H9 (cell line): ENCODE measurements at regions not wholly inside any gene's neighbourhood (a gene's known extent, or its start where the extent isn't known, plus 50 kb on each side); places are given as distances from the start of the nearest gene placed in this dataset.

Experiments
- DNase-seq: peaks from one replicate; pipeline ENCODE4 v3.0.0-alpha.2; 2017
- H2AFZ ChIP-seq: one replicate; pipeline ENCODE4 v1.6.1; 2013; ENCODE audit warnings: mild to moderate bottlenecking, low read length, control low read depth, moderate library complexity
- H2AK5ac ChIP-seq: 2 replicates; pipeline ENCODE4 v1.6.1; 2013; ENCODE audit warnings: low read length, control low read depth, mixed read lengths; ENCODE audit not compliant: insufficient read length
- H2BK120ac ChIP-seq: one replicate; pipeline ENCODE4 v1.6.1; 2013; ENCODE audit warnings: low read depth, mild to moderate bottlenecking, low read length, control low read depth, inconsistent platforms; ENCODE audit not compliant: poor library complexity, severe bottlenecking
- H2BK12ac ChIP-seq: 2 replicates; pipeline ENCODE4 v1.6.1; 2013; ENCODE audit warnings: low read length, control low read depth, mixed read lengths, low read depth; ENCODE audit not compliant: insufficient read length
- H2BK15ac ChIP-seq: 2 replicates; pipeline ENCODE4 v1.6.1; 2013; ENCODE audit warnings: low read depth, low read length, control low read depth
- H2BK20ac ChIP-seq: one replicate; pipeline ENCODE4 v1.6.1; 2013; ENCODE audit warnings: low read depth, mild to moderate bottlenecking, low read length, control low read depth, inconsistent platforms; ENCODE audit not compliant: poor library complexity, severe bottlenecking
- H2BK5ac ChIP-seq: 2 replicates; pipeline ENCODE4 v1.6.1; 2013; ENCODE audit warnings: low read length, control low read depth, mixed read lengths; ENCODE audit not compliant: insufficient read length
- H3K14ac ChIP-seq: 2 replicates; pipeline ENCODE4 v1.6.1; 2013; ENCODE audit warnings: low read length, control low read depth; ENCODE audit not compliant: insufficient read depth
- H3K18ac ChIP-seq: 2 replicates; pipeline ENCODE4 v1.6.1; 2013; ENCODE audit warnings: low read depth, mild to moderate bottlenecking, mixed read lengths, low read length, control low read depth; ENCODE audit not compliant: insufficient read length
- H3K23ac ChIP-seq: 2 replicates; pipeline ENCODE4 v1.6.1; 2013; ENCODE audit warnings: low read length, control low read depth, mixed read lengths, low read depth; ENCODE audit not compliant: insufficient read length
- H3K23me2 ChIP-seq: 2 replicates; pipeline ENCODE4 v1.6.1; 2013; ENCODE audit warnings: low read depth, mild to moderate bottlenecking, mixed read lengths, low read length, control low read depth; ENCODE audit not compliant: insufficient read length, poor library complexity, severe bottlenecking
- H3K27ac ChIP-seq: 2 replicates; pipeline ENCODE4 v1.5.1; 2013; ENCODE audit warnings: low read length, control low read depth, mixed read lengths, low read depth; ENCODE audit not compliant: insufficient read length
- H3K27me3 ChIP-seq: 2 replicates; pipeline ENCODE4 v1.6.1; 2013; ENCODE audit warnings: low read length, control low read depth, inconsistent platforms; ENCODE audit not compliant: insufficient read depth
- H3K4ac ChIP-seq: 2 replicates; pipeline ENCODE4 v1.6.1; 2013; ENCODE audit warnings: low read depth, mild to moderate bottlenecking, control low read depth, inconsistent platforms, low read length, moderate library complexity
- H3K4me1 ChIP-seq: 2 replicates; pipeline ENCODE4 v1.6.1; 2013; ENCODE audit warnings: low read length, control low read depth, inconsistent platforms; ENCODE audit not compliant: insufficient read depth
- H3K4me2 ChIP-seq: 2 replicates; pipeline ENCODE4 v1.6.1; 2013; ENCODE audit warnings: low read length, control low read depth, mixed read lengths; ENCODE audit not compliant: insufficient read length, insufficient read depth
- H3K56ac ChIP-seq: 2 replicates; pipeline ENCODE4 v1.6.1; 2013; ENCODE audit warnings: low read depth, mild to moderate bottlenecking, mixed read lengths, low read length, control low read depth; ENCODE audit not compliant: insufficient read length
- H3K79me1 ChIP-seq: 2 replicates; pipeline ENCODE4 v1.6.1; 2013; ENCODE audit warnings: low read depth, mild to moderate bottlenecking, moderate library complexity, low read length, control low read depth, inconsistent platforms; ENCODE audit not compliant: insufficient read depth, poor library complexity, severe bottlenecking
- H3K79me2 ChIP-seq: 2 replicates; pipeline ENCODE4 v1.6.1; 2013; ENCODE audit warnings: low read length, control low read depth, inconsistent platforms; ENCODE audit not compliant: insufficient read depth
- H3K9ac ChIP-seq: 2 replicates; pipeline ENCODE4 v1.6.1; 2013; ENCODE audit warnings: low read length, control low read depth, mixed read lengths; ENCODE audit not compliant: insufficient read length; ENCODE audit errors: extremely low read depth
- H3K9me3 ChIP-seq: one replicate; pipeline ENCODE4 v1.6.1; 2013; ENCODE audit warnings: low read depth, low read length, inconsistent platforms; ENCODE audit not compliant: control insufficient read depth
- H3T11ph ChIP-seq: one replicate; pipeline ENCODE4 v1.6.1; 2013; ENCODE audit warnings: mild to moderate bottlenecking, low read length, control low read depth, inconsistent platforms
- H4K20me1 ChIP-seq: one replicate; pipeline ENCODE4 v1.6.1; 2013; ENCODE audit not compliant: control insufficient read depth, insufficient read length, insufficient read depth
- H4K5ac ChIP-seq: 2 replicates; pipeline ENCODE4 v1.6.1; 2013; ENCODE audit warnings: low read depth, mild to moderate bottlenecking, mixed read lengths, low read length, control low read depth; ENCODE audit not compliant: insufficient read length
- H4K8ac ChIP-seq: replicated peaks from 2 replicates; pipeline ENCODE4 v1.6.1; 2013; ENCODE audit warnings: low read length, control low read depth, mixed read lengths, low read depth; ENCODE audit not compliant: insufficient read length
- H4K91ac ChIP-seq: 2 replicates; pipeline ENCODE4 v1.6.1; 2013; ENCODE audit warnings: low read depth, mild to moderate bottlenecking, moderate library complexity, mixed read lengths, low read length, control low read depth; ENCODE audit not compliant: insufficient read length
- H3K27ac Mint-ChIP-seq, 3 experiments: 2 replicates in 2 of 3; 3 replicates in 1 of 3; pipeline ENCODE4 v1.8.0; 2020 to 2021; ENCODE audit warnings: mixed read lengths in 3 of 3, mild to moderate bottlenecking in 1 of 3, moderate library complexity in 1 of 3
- H3K27me3 Mint-ChIP-seq: 2 replicates; pipeline ENCODE4 v1.8.0; 2021; ENCODE audit warnings: low read depth, mild to moderate bottlenecking, moderate library complexity, mixed read lengths
- H3K36me3 Mint-ChIP-seq, 3 experiments: 2 replicates in 2 of 3; 3 replicates in 1 of 3; pipeline ENCODE4 v1.8.0; 2020 to 2021; ENCODE audit warnings: low read depth in 3 of 3, mixed read lengths in 3 of 3; ENCODE audit not compliant: insufficient read depth in 1 of 3
- H3K4me1 Mint-ChIP-seq, 2 experiments: 2 replicates each; pipeline ENCODE4 v1.8.0; 2020; ENCODE audit warnings: mixed read lengths in 2 of 2
- H3K4me3 Mint-ChIP-seq, 2 experiments: 2 replicates in 1 of 2; 3 replicates in 1 of 2; pipeline ENCODE4 v1.8.0; 2020 to 2021; ENCODE audit warnings: mild to moderate bottlenecking in 2 of 2, mixed read lengths in 2 of 2, moderate library complexity in 1 of 2
- H3K9me3 Mint-ChIP-seq, 2 experiments: 2 replicates in 1 of 2; 3 replicates in 1 of 2; pipeline ENCODE4 v1.8.0; 2020; ENCODE audit warnings: mild to moderate bottlenecking in 2 of 2, mixed read lengths in 2 of 2, moderate library complexity in 1 of 2
- CTCF ChIP-seq: fragments of 200-600 bp; sonication (generic); conservative IDR thresholded peaks from 3 replicates; pipeline ENCODE4 v1.8.0; 2021; ENCODE audit warnings: antibody characterized with exemption, mild to moderate bottlenecking
- WGBS: extraction: QIAGEN DNeasy Blood & Tissue Kit; methylation state at CpG from one replicate; pipeline ENCODE4 v1.1.7; 2013; ENCODE audit warnings: missing lambda C conversion rate, low lambda C conversion rate, mixed read lengths; ENCODE audit not compliant: insufficient read length; ENCODE audit errors: extremely low coverage; 5-methylcytosine and 5-hydroxymethylcytosine counted together

- Histone ChIP-seq H3K4ac (no peak overlapping the region), H4K8ac (no peak overlapping the region), H3K27ac (no peak overlapping the region), H3K9ac (no peak overlapping the region), H3K4me2 (no peak overlapping the region), H2BK20ac (no peak overlapping the region), H3K14ac (no peak overlapping the region), H3K56ac (no peak overlapping the region), H3T11ph (no peak overlapping the region), H4K91ac (no peak overlapping the region), H2BK5ac (no peak overlapping the region), H3K23ac (no peak overlapping the region), H3K9me3 (no peaks in the 10 kb centered on the region), H4K20me1 (no peaks in the 10 kb centered on the region), H2AFZ (no peak overlapping the region), H3K79me2 (no peaks in the 10 kb centered on the region), H2BK12ac (no peak overlapping the region), H2BK120ac (no peak overlapping the region), H2AK5ac (no peak overlapping the region), H3K4me1 (peaks cover 4% of the 10 kb centered on the region; the same call in 1 of the 2 replicates), H4K5ac (no peak overlapping the region), H3K23me2 (no peaks in the 10 kb centered on the region), H3K79me1 (no peaks in the 10 kb centered on the region), H2BK15ac (no peak overlapping the region), H3K27me3 (no peaks in the 10 kb centered on the region), H3K18ac (no peak overlapping the region)
- H3K27me3 Mint-ChIP-seq, result peaks cover 25% of the 10 kb centered on the region
- WGBS, result no CpG with 5 or more reads among the region's 7 CpGs
- H3K27ac Mint-ChIP-seq, result no peak overlapping the region
- TF ChIP-seq CTCF, result no peak
- H3K4me3 Mint-ChIP-seq, result no peak overlapping the region
- DNase-seq, result no peak
- H3K4me1 Mint-ChIP-seq, result peaks cover 19 to 22% of the 10 kb centered on the region in 2 experiments
- no peaks in the 10 kb centered on the region for H3K9me3 Mint-ChIP-seq
- no peaks in the 10 kb centered on the region for H3K36me3 Mint-ChIP-seq
These were observed 200.4 kb upstream of the SRRM4 start for GRCh38 chr12:118780939-118781338.
